NCI-H2081 treated with DMSO at 0.1 percent for 48 hours (cell line): ENCODE measurements at regions not wholly inside any gene's neighbourhood (a gene's known extent, or its start where the extent isn't known, plus 50 kb on each side); places are given as distances from the start of the nearest gene placed in this dataset.
"Not testable (repeated sequence)": the region's sequence is repeated elsewhere in the genome, so short reads cannot be mapped to it uniquely, and the experiment has no call there.

Experiments used
- DNase-seq: peaks from one replicate; lab custom pipeline; 2025; lab: John Stamatoyannopoulos, UW

GRCh38 chr2:236415684-236416444 is 151.7 kb upstream of the ASB18 start:
- no peak for DNase-seq

- DNase-seq = no peak
Measured at GRCh38 chr2:236417150-236417549, 152.5 kb upstream of the ACKR3 start.

DNA sequence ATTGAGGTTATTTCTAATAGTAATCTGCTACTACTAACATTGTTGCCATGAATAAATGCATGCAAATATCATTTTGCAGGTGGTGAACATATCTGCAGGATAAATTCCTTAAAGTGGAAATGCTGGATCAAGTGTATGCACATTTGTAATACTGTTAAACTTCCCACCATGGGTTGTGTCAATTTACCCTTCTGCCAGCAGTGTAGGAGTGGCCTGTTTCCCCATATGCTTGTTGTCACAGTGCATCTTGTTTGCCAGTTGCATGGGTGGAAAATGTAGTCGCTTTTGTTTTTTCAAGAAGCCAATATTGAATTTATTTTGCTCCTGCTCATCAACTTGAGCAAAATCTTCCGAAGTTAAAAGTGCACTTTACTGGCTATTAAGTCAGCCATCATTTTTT is 139.0 kb upstream of the ACKR3 start:
- no peak for DNase-seq

GRCh38 chr2:236434593-236434992 is 135.0 kb upstream of the ACKR3 start:
- no peak for DNase-seq

DNA sequence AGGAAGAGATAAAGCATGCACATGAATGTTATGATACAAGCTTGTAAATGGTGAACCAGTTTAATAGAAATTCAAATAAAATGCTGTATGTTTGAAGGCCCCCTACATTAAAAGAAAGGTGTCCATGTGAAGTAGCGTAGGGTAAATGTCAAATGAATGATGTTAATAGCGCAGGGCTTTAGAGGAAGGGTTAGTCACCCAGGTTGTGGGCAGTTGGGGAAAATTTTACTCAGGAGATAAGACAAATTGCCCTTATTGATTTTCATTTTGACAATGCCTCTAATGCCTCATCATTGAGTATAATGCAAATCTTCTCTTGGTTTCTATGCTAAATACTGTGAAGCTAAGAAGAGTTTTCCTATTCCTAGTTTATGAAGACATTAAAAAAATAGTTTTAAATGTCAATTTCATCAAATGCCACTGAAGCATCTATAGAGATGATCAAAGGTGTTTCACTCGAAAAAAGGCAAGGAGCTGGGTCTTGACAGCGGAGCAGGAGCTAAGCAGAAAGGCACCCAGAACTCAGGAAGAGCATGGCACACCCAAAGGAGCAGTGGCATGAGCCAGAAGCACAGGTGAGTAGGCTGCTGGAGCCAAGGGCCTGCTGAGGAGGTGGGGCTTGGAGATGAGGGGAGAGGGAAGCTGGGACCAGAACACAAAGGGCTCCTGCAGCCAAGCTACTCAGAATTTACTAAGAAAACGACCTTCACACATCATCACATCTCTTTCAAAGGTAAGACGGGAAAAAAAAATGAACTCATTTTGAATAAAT is 129.3 kb upstream of the ACKR3 start:
- DNase-seq = no peak

- no peak for DNase-seq
Measured at GRCh38 chr2:236444187-236444586, 125.4 kb upstream of the ACKR3 start.

- DNase-seq = no peak
Measured at GRCh38 chr2:236445678-236446077, 123.9 kb upstream of the ACKR3 start.

GRCh38 chr2:236446521-236446920 is 123.1 kb upstream of the ACKR3 start:
- no peak for DNase-seq

DNA sequence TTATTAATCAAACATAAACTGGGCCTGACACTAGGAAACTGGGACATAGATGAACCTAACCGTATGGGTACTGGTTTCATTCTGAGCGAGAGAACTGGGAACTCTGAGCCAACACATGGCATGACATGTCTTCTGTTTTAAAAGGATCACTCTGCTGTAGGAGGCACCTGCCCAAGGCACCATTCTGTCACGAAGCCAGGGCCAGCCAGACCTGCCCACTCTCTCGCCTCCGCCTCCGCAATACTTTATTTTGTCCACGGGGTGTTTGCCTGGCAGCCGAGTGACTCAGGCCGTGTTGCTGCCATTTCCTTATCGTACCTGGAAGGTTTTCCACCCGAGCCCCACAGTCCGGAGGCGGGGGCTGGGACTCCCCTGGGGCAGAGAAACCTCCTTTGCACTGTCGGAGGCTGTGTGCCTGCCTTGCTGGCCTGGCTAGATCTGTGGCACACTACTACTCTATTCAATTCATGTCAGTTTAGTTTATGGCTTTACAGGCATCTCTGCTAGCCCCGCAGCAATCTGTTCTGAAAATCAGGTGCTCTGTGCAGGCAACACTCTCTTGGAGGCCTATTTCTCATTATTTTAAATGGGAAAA is 120.4 kb upstream of the ACKR3 start:
- no peak for DNase-seq

- no peak for DNase-seq
Measured at GRCh38 chr2:236452238-236452637, 117.4 kb upstream of the ACKR3 start.

DNA sequence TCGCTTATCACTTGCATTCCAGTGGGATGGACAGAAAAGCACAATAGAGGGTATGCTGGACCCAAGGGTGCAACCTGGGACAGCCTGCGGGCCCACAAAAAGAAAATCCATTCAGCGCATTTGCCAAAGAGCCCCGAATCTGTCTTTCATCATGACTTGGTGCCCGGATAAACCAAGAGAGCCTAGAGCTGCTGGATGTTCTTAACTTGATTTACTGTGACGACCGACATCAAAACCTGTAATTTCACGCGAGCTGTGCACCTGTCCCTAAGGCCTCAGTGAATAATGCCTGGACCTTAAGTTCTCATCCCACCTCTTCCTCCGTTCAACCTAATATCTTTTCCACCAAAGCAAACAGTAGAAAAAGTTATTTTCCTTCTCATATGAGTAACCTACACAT is 115.5 kb upstream of the ACKR3 start:
- no peak for DNase-seq

DNA sequence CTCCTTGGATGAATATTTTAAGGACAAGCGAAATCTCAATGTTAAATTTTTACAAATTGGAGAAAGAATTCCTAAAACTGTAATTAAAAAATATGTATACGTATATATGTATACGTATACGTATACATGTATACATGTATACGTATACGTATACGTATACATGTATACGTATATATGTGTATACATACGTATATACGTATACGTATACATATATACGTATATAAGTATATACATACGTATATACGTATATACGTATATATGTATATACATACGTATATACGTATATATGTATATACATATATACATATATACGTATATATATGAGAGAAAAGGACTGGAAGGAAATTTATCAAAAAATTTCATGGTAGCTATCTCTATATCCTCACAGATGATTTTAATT is 110.2 kb upstream of the ACKR3 start:
- no peak for DNase-seq

DNA sequence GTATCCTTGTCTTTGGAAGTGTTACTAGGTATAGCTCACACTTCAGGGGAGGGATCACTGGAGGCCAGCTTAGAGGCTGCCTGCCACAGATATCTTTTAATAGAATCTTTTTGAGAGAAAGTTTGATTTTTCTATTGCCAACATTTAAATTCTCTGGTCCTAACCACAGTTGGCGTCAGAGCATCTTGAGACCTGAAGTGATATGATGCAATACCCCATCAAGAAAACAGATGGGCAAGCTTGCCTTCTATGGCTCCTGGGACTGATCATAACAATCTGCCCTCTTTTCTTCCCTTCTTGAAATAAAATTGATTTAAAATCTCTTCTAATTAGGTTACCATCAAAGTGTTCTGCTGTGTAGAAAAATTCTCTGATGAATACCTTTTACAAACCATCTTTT is 105.5 kb upstream of the ACKR3 start:
- no peak for DNase-seq

- no peak for DNase-seq
Measured at GRCh38 chr2:236472720-236473495, 96.7 kb upstream of the ACKR3 start.

- no peak for DNase-seq
Measured at GRCh38 chr2:236473691-236474090, 95.9 kb upstream of the ACKR3 start.

GRCh38 chr2:236479814-236480213 is 89.8 kb upstream of the ACKR3 start:
- DNase-seq = no peak

DNA sequence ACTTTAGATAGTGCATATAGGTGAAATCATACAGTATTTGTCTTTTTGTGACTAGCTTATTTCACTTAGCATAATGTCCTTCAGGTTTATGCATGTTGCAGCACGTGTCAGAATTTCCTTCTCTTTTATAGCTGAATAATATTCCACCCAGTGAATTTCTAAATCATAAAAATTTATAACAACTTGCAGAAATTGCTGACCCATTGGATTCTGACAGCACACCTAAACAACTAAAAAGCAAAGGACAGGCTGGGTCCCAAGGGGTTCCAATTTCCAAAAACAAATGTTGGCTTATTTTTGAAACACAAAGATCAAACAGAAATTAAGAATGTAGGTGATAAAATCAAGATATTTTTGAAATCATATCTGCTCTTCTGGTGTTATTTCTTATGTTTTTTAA is 86.5 kb upstream of the ACKR3 start:
- DNase-seq = no peak

DNA sequence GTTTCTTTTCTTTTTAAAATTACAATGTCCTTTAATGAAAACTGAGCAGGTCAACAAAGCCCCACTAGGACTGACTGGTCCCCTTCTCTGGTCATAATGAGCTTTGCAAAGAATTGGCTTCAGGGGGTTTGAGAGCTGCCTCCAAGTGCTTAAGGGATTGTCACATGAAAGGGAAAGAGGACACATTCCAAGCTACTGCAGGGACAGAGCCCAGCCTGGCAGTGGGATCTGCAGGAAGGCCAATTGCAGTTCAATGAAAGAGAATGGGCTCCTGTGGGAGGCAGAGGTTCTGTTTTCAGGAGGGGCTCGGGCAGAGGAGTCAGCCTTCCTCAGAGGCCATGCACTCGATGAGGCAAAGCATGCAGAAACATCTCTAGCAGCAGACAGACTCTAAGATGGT is 84.1 kb upstream of the ACKR3 start:
- no peak for DNase-seq

DNA sequence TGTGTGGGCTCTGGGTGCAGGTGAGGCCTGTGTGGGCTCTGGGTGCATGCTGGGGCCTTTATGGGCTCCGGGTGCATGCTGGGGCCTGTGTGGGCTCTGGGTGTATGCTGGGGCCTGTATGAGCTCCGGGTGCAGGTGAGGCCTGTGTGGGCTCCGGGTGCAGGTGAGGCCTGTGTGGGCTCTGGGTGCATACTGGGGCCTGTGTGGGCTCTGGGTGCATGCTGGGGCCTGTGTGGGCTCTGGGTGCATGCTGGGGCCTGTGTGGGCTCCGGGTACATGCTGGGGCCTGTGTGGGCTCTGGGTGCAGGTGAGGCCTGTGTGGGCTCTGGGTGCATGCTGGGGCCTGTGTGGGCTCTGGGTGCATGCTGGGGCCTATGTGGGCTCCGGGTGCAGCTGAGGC is 80.5 kb upstream of the ACKR3 start:
- not testable (repeated sequence) for DNase-seq

DNA sequence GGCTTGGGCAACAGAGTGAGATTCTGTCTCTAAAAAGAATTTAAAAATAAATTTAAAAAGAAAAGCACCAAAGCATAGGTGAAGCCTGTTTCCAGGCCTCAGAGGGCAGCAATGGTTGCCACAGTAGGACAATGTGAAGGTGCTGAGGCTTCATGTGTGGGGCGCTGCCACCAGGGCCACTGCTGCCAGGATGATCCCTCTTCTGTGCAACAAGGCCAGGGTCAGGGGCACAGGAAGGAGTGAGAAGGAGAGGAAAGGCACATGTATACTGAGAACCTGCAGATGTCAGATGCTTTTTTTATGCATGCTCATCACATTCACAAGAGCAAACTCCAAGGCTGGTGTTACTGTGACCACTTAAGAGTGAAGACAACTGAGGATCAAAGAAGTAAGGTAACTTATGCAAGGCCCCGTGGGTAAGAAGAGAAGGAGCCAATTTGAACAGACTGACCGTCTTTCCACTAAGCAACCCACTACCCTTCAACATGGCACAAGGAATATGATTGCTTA is 79.7 kb upstream of the ACKR3 start:
- DNase-seq = no peak

- no peak for DNase-seq
Measured at GRCh38 chr2:236496340-236496739, 73.3 kb upstream of the ACKR3 start.

DNA sequence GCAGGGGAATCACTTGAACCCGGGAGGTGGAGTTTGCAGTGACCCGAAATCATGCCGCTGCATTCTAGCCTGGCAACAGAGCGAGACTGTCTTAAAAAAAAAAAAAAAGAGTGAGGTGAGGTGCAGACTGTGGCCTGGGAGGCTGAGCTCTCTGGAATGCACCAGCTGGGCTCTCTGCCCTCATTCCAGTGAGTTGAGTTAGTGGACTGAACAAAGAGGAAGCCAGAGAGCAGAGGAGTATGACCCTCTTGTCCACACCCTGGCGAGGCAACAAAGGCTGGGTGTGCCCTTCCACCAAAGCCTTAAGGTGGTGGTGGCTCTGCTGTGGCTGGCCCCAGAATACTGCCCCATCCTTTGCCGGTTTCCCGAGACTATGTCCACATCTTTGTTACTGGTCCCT is 71.3 kb upstream of the ACKR3 start:
- DNase-seq = no peak
